AML-193 (cell line): ENCODE measurements at regions not wholly inside any gene's neighbourhood (a gene's known extent, or its start where the extent isn't known, plus 50 kb on each side); places are given as distances from the start of the nearest gene placed in this dataset.

Source experiments
- DNase-seq, 2 experiments: peaks; one replicate each; lab custom pipeline; 2025; lab: John Stamatoyannopoulos, UW

DNA sequence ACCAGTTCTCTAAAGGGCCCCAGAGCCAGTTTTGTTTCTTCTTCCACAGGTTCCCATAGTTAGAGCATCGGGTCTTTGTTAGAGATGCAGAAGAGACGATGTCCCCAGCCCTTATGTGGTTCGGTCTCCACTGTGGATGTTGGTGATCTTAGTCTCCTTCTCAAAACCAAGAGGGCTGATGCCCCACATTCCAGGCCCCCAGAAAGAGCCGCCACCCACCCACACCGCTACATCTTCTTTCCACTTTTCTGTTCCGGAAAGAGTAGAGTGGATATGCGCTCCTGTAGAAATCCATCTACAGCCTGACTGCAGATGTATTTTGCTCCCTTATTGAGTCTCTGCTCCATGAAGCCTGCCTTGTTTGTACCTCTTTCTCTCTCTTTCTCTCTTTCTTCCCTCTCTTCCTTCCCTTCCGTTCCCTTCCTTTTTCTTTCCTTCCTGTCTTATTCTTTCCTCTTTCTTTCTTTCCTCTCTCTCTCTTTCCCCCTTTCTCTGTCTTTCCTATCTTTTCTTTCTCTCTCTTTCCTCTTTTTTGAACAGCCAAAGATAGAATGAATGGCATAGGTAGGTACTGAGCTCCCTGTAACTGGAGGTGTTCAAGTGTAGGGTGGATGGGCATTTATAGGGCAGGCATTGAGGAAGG lies 224.3 kb downstream of the SEC14L1 start:
- DNase-seq: no peak

DNA sequence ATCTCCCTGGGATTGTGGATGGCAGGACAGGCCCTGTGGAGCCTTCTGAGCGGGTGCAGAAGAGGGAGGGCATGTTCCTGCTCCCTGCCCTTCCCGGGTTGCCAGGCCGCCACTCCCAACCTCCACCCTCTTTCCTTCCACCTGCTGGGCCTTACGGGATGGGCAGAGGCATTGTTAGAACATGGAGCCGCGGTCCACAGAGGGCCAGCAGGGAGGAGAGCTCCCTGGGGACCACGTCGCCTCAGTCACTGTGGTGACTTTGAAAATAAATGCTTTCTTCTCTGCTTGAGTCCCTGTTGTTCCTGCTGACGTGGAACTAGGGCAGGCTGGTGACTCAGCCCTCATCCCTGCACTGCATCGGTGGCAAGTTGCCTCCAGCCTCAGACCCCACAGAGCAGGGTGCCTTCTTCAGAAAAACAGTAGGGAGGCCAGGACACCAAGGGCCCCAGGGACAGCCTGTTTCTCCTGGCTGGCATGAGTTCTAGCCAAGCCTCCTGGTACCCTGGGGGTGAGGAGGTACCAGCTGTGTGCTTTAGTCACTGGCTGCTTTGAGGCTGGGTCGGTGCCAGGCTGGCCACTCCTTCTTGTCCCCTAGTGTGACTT lies 224.9 kb downstream of the SEC14L1 start:
- no peak for DNase-seq

- no peak for DNase-seq
Observed at GRCh38 chr17:77366206-77366557, 225.4 kb downstream of the SEC14L1 start.

GRCh38 chr17:77366558-77367245 lies 225.9 kb downstream of the SEC14L1 start:
- no peak for DNase-seq

- no peak for DNase-seq
Observed at GRCh38 chr17:77369544-77369971, 228.8 kb downstream of the SEC14L1 start.

DNA sequence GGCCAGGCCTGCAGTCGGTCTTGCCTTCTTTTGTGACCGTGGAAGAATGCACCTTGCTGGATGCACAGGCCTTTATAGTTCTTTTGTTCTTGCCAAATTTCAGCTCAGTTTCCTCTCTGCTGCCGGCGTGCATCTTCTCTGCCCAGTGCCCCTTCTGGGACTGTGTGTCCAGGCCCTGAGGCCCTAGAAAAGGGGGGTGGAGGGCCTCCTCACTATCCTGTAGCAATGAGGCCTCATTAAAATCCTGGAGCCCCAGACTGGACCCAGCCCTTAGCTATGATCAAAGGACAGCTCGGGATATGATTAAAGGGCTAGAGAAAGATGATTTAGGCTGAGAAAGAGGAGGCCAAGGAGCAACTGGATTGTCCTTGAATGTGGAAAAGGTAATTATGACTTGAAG lies 229.8 kb downstream of the SEC14L1 start:
- no peak for DNase-seq

DNA sequence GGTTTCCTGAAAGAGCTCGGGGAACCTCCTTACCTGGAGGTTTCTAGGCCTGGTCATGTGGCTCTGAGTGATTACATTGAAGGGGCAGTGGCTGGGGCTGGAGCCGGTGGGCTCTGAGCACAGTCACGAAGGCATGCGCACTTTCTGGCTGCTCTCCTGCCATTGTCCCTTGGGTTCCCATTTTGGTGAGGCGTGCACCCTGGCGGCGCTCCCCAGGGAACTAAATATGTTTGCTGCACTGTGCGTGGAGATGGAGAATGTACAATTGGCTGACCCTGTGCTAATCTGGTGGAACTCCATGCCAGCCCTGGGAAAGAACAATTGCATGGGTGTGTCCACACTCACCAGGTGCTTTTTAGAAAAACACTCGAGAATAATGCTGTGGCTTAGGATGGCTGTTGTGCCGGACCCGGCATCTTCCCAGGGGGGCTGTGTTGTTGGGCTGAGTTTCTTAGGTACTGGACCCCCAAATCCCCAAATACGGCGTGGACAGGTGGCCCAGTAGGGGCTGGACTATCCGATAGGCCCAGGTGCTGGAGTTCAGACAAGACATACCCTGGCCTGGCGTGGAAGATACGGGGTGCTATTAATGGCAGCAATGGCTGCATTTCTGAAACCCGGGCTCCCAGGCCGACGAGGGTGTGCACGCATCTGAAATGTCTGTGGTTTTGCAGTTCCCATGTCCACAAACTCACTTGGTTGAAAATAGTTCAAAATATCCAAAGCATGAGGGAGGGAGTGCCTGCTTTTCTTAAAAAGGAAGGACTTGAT lies 230.5 kb downstream of the SEC14L1 start:
- no peak for DNase-seq

GRCh38 chr17:77371888-77372443 lies 231.2 kb downstream of the SEC14L1 start:
- no peak for DNase-seq

- DNase-seq: peak; percentile 81 to 90
Observed at GRCh38 chr17:77372444-77373298, 231.9 kb downstream of the SEC14L1 start.

- peak; percentile 29 to 42 for DNase-seq
Observed at GRCh38 chr17:77373299-77374169, 232.8 kb downstream of the SEC14L1 start.

- peak; percentile 88 to 92 for DNase-seq
Observed at GRCh38 chr17:77374170-77374936, 233.6 kb downstream of the SEC14L1 start.

GRCh38 chr17:77375108-77375916 lies 234.5 kb downstream of the SEC14L1 start:
- no peak for DNase-seq

DNA sequence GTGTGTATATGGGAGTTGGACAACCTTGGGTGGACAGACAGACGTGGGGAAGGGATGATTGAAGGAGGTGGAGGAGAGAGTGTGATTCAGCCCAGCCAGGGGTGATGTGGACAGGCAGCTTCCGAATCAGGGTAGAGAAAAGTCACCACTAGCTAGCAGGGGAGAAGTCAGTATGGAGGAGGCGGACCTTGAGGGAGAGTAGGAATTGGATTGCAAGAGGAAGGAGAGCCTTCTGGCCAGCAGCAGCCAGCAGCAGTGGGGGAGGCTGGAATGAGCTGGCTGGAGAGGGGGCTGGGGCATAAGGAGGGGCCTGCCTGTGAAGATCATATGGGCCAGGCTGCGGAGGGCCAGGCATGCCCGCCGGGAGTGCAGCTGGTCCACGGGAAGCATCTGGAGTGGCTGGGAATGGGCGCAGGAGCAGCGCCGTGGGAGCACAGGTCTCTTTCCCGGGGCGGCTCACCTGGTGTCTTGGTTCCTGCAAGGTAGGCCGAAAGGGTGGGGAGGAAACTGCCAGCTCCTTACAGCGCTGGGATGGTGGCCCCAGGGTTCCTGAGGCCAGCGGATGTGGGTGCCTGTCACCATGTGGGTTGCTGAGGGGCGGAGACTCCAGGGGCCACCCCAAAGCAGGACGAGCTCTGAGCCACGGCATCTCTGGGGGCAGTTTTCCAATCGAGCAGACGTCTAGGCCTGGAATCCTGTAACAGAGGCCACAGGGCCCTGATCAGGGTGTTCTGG lies 235.3 kb downstream of the SEC14L1 start:
- peak; percentile 24 to 52 for DNase-seq

DNA sequence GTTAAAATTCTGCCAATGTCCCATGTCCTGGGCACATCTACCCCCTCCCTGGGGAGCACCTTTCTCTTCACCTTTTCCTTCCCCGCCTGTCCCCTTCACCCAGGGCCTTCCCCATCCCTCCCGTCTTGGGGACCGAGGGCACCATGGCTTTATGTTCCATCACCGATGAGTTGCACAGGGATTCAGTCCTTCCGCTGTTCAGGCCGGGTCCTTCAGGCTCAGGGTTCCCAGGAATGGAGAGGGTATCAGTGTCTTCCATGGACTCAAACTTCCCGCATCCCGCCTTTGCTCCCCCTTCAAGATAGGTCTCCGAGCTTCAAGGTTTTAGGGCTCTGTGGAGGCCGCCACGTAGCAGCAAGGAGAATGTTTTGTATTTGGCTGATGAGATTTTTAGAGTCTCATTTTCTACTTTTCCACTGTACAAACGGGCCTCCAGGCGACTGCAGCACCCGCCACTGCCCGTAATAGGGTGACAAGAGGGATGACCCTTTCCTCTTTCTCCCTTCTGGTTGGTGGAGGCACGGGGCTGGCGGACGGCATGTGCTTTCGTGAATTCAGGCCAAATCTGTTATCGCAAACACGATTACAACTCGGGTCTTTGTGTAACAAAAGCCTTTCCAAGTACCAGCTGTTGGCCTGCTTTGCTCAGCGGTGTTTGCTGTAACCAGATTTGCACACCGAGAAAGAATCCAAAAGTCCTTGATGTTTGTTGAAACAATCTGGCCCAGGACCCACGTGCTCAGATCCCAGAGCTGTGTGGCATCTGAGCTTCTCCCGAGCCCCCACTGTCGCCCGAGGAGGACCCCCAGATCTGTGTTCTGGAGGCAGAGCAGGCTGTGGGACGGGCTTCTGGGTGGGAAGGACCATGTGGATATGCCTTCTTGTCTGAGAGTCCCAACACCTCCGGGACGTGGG lies 236.3 kb downstream of the SEC14L1 start:
- no peak for DNase-seq

GRCh38 chr17:77377710-77378235 lies 237.0 kb downstream of the SEC14L1 start:
- DNase-seq: no peak

DNA sequence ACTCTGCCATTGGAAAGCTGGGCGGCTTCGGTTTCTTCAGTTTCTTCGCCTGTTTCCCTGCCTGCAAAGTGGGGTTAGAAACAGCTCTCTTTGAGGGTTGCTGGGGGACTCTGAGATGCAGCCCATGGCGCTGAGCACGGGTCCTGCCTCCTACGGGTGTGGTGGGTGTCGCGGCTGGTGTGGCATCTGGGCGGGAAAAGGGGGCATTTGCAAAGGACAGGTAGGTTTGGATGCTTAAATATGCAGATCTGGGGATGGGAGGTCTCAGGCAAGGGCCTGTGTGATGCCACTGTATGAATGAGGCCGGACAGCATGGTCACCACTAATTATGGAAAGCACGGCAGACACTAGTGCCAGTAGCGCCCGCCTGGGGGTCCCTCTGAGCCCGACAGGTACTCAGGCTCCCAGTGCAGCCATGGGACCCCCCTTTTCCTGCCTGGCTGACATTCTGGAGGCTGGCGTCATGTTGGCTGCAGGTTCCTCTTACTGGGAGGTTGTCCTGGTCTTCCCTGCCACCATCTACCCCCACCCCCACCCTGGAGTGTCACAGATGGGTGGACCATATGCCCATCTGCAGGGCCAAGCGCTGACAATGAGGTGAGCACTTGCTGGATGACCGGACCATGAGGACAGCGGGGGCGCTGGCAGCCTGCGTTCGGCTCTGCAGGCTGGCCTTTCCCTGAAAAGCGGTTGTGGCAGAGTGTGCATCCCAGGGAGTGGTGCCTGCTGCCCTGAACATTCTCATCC lies 237.7 kb downstream of the SEC14L1 start:
- DNase-seq: no peak
